DND-41 (cell line): ENCODE measurements at regions not wholly inside any gene's neighbourhood (a gene's known extent, or its start where the extent isn't known, plus 50 kb on each side); places are given as distances from the start of the nearest gene placed in this dataset.

Experiments used
- ATAC-seq: fragments of 200-7000 bp; cut with Tn5 transposase; 3 replicates; pipeline ENCODE4 v1.9.1; 2021; ENCODE audit warnings: low read depth; ENCODE audit not compliant: insufficient read depth
- DNase-seq: peaks from one replicate; pipeline ENCODE4 v3.0.0-alpha.2; 2020
- H2AFZ ChIP-seq: 2 replicates; pipeline ENCODE4 v1.6.0; 2012; ENCODE audit warnings: low read depth, low read length
- H3K27ac ChIP-seq: 2 replicates; pipeline ENCODE4 v1.5.1; 2012; ENCODE audit warnings: low read length, inconsistent platforms
- H3K27me3 ChIP-seq: fragments of 200-600 bp; sonication (generic); 2 replicates; pipeline ENCODE4 v1.6.0; 2012; ENCODE audit warnings: low read length, mild to moderate bottlenecking, inconsistent platforms; ENCODE audit not compliant: insufficient read depth, poor library complexity
- H3K36me3 ChIP-seq: 2 replicates; pipeline ENCODE4 v1.5.1; 2012; ENCODE audit warnings: low read length, inconsistent platforms; ENCODE audit not compliant: insufficient read depth
- H3K4me1 ChIP-seq: 2 replicates; pipeline ENCODE4 v1.5.1; 2012; ENCODE audit warnings: mild to moderate bottlenecking, low read length; ENCODE audit not compliant: insufficient read depth
- H3K4me2 ChIP-seq: 2 replicates; pipeline ENCODE4 v1.6.0; 2012; ENCODE audit warnings: mild to moderate bottlenecking, moderate library complexity, low read length, inconsistent platforms; ENCODE audit not compliant: insufficient read depth
- H3K4me3 ChIP-seq, 2 experiments: fragments of 200-600 bp in 1 of 2; shearing (Covaris generic) in 1 of 2; 2 replicates each; pipeline ENCODE4 v1.5.1; 2012 to 2016; ENCODE audit warnings: inconsistent platforms in 2 of 2, low read length in 2 of 2, mild to moderate bottlenecking in 2 of 2, low read depth in 1 of 2, moderate library complexity in 1 of 2
- H3K79me2 ChIP-seq: 2 replicates; pipeline ENCODE4 v1.6.0; 2012; ENCODE audit warnings: low read length, inconsistent platforms; ENCODE audit not compliant: insufficient read depth
- H3K9ac ChIP-seq: 2 replicates; pipeline ENCODE4 v1.6.0; 2012; ENCODE audit warnings: low read depth, mild to moderate bottlenecking, inconsistent platforms, low read length, moderate library complexity
- H3K9me3 ChIP-seq: 2 replicates; pipeline ENCODE4 v1.5.1; 2012; ENCODE audit warnings: low read length, moderate library complexity, mild to moderate bottlenecking, inconsistent platforms; ENCODE audit not compliant: insufficient read depth, severe bottlenecking
- H4K20me1 ChIP-seq: 2 replicates; pipeline ENCODE4 v1.6.0; 2012; ENCODE audit warnings: low read length; ENCODE audit not compliant: insufficient read depth
- CTCF ChIP-seq: IDR thresholded peaks from 2 replicates; pipeline ENCODE4 v1.5.1; 2012; ENCODE audit warnings: borderline replicate concordance, low read length, moderate library complexity, mild to moderate bottlenecking; ENCODE audit not compliant: poor library complexity, severe bottlenecking; ENCODE audit errors: extremely low read depth
- EZH2 ChIP-seq: IDR thresholded peaks from 3 replicates; pipeline ENCODE4 v1.6.1; 2012; ENCODE audit warnings: borderline replicate concordance, low read depth, mild to moderate bottlenecking, moderate library complexity, low read length, inconsistent platforms; ENCODE audit not compliant: severe bottlenecking

GRCh38 chr2:150023663-150024062 is 436.1 kb upstream of the MMADHC start:
- H3K4me1 ChIP-seq = no peaks in the 10 kb centered on the region
- H3K79me2 ChIP-seq = no peaks in the 10 kb centered on the region
- DNase-seq (no peak), ATAC-seq (no peak)
- no peaks in the 10 kb centered on the region for H4K20me1 ChIP-seq
- H2AFZ ChIP-seq = no peak overlapping the region
- no peak overlapping the region for H3K4me3 ChIP-seq
- H3K9ac ChIP-seq = no peak overlapping the region
- H3K4me2 ChIP-seq = no peak overlapping the region
- H3K9me3 ChIP-seq = no peaks in the 10 kb centered on the region
- H3K36me3 ChIP-seq = no peaks in the 10 kb centered on the region
- no peak overlapping the region for H3K27ac ChIP-seq
- TF ChIP-seq CTCF = no peak
- H3K27me3 ChIP-seq = no peaks in the 10 kb centered on the region

GRCh38 chr2:150023044-150023443 is 435.5 kb upstream of the MMADHC start:
- H3K79me2 ChIP-seq = no peaks in the 10 kb centered on the region

GRCh38 chr2:150020937-150021673 is 433.5 kb upstream of the MMADHC start:
- Histone ChIP-seq H4K20me1 (no peaks in the 10 kb centered on the region), H3K4me3 (no peak overlapping the region), H3K27ac (no peak overlapping the region), H3K79me2 (no peaks in the 10 kb centered on the region), H3K9me3 (no peaks in the 10 kb centered on the region), H3K4me1 (no peaks in the 10 kb centered on the region), H3K27me3 (no peaks in the 10 kb centered on the region), H3K4me2 (no peak overlapping the region), H2AFZ (no peak overlapping the region), H3K9ac (no peak overlapping the region), H3K36me3 (no peaks in the 10 kb centered on the region)
- DNase-seq (no peak), ATAC-seq (no peak)
- TF ChIP-seq CTCF (no peak), EZH2 (no peak)

More at GRCh38 chr2:150023044-150023443, 435.5 kb upstream of the MMADHC start:
- Histone ChIP-seq H3K27me3 (no peaks in the 10 kb centered on the region), H3K36me3 (no peaks in the 10 kb centered on the region), H4K20me1 (no peaks in the 10 kb centered on the region), H3K27ac (no peak overlapping the region), H3K9me3 (no peaks in the 10 kb centered on the region), H3K4me3 (no peak overlapping the region), H3K9ac (no peak overlapping the region), H3K4me1 (no peaks in the 10 kb centered on the region), H3K4me2 (no peak overlapping the region), H2AFZ (no peak overlapping the region)
- TF ChIP-seq EZH2 (no peak), CTCF (no peak)
- peak; percentile 73 for ATAC-seq
- no peak for DNase-seq
